ENCODE measurements at regions not wholly inside any gene's neighbourhood (a gene's known extent, or its start where the extent isn't known, plus 50 kb on each side); places are given as distances from the start of the nearest gene placed in this dataset.

- TF ChIP-seq EZH2 (IDR thresholded peaks at IDR 0.05) (no peak), POLR2AphosphoS5 (IDR thresholded peaks at IDR 0.05; ENCODE audit: borderline replicate concordance, low read depth, low read length) (no peak), FOXP2 (optimal IDR thresholded peaks at IDR 0.05; ENCODE audit: control extremely low read depth, extremely low read length, insufficient read depth) (no peak)
These were observed 684.6 kb downstream of the RFPL4B start for GRCh38 chr6:113031591-113032238.

All from SK-N-MC (cell line).